ENCODE measurements at regions not wholly inside any gene's neighbourhood (a gene's known extent, or its start where the extent isn't known, plus 50 kb on each side); places are given as distances from the start of the nearest gene placed in this dataset.
A peak's percentile ranks its signal among the peaks of the same experiment; 100 is the strongest.

- POLR2A ChIA-PET = no interaction called here
- H3K4me3 ChIP-seq (ENCODE audit: control extremely low read depth in 1 of 5, extremely low read depth in 1 of 5, insufficient read depth in 1 of 5, low read depth in 2 of 5, low read length in 4 of 5) = no peak overlapping the region
- intact Hi-C loops (cut with micrococcal nuclease) = no loop called here
- H3K9ac ChIP-seq (ENCODE audit: low read length) = peak overlapping the region; percentile 1
- H3K9me3 ChIP-seq (ENCODE audit: control extremely low read depth in 1 of 3, control insufficient read depth in 2 of 3, insufficient read depth in 1 of 3, low read length in 2 of 3) = peaks cover 0 to 1% (median 0%) of the 10 kb centered on the region in 3 donors
- no peak for TF ChIP-seq EZH2 (IDR thresholded peaks at IDR 0.05; ENCODE audit: borderline replicate concordance, insufficient read depth, low read depth, low read length, poor library complexity, severe bottlenecking)
- TF ChIP-seq, protein P1, sequence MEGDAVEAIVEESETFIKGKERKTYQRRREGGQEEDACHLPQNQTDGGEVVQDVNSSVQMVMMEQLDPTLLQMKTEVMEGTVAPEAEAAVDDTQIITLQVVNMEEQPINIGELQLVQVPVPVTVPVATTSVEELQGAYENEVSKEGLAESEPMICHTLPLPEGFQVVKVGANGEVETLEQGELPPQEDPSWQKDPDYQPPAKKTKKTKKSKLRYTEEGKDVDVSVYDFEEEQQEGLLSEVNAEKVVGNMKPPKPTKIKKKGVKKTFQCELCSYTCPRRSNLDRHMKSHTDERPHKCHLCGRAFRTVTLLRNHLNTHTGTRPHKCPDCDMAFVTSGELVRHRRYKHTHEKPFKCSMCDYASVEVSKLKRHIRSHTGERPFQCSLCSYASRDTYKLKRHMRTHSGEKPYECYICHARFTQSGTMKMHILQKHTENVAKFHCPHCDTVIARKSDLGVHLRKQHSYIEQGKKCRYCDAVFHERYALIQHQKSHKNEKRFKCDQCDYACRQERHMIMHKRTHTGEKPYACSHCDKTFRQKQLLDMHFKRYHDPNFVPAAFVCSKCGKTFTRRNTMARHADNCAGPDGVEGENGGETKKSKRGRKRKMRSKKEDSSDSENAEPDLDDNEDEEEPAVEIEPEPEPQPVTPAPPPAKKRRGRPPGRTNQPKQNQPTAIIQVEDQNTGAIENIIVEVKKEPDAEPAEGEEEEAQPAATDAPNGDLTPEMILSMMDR (IDR thresholded peaks at IDR 0.05) = no peak
- no peaks in the 10 kb centered on the region for H3K27me3 ChIP-seq (replicated peaks in 1 of 4; ENCODE audit: control extremely low read depth in 1 of 4, control insufficient read depth in 3 of 4, insufficient read depth in 4 of 4, low read length in 3 of 4)
- H3K4me1 Mint-ChIP-seq = peaks cover 7% of the 10 kb centered on the region
- no peak overlapping the region for H3K27ac Mint-ChIP-seq
- WGBS (ENCODE audit: insufficient coverage) = no CpG with 5 or more reads among the region's 2 CpGs
- H3K27me3 Mint-ChIP-seq = no peaks in the 10 kb centered on the region
- peak overlapping the region; percentile 68 for H2AFZ ChIP-seq (ENCODE audit: insufficient read depth, low read depth, low read length, poor library complexity, severe bottlenecking)
- no peak overlapping the region for H3K4me3 Mint-ChIP-seq
- DNase-seq (no peak), ATAC-seq (ENCODE audit: low read depth) (no peak)
- no peaks in the 10 kb centered on the region for H4K20me1 ChIP-seq (ENCODE audit: control insufficient read depth, insufficient read depth, low read length, poor library complexity, severe bottlenecking)
- H3K79me2 ChIP-seq (ENCODE audit: control insufficient read depth, insufficient read depth, low read length) = no peaks in the 10 kb centered on the region
- H3K4me1 ChIP-seq (ENCODE audit: control insufficient read depth in 2 of 2, insufficient read depth in 2 of 2, low read length in 2 of 2) = peaks cover 2 to 5% of the 10 kb centered on the region in 2 donors
- H3K4me2 ChIP-seq (replicated peaks; ENCODE audit: low read depth, low read length, poor library complexity, severe bottlenecking) = peak overlapping the region; percentile 36
- H3K9me3 Mint-ChIP-seq (ENCODE audit: insufficient read depth) = no peaks in the 10 kb centered on the region
- no peak overlapping the region for H3K27ac ChIP-seq (ENCODE audit: low read length in 2 of 2)
- H3K36me3 ChIP-seq (replicated peaks in 1 of 2; ENCODE audit: control extremely low read depth in 1 of 2, control insufficient read depth in 1 of 2, extremely low read depth in 1 of 2, insufficient read depth in 2 of 2, low read length in 1 of 2) = no peaks in the 10 kb centered on the region
- CTCF ChIA-PET = no interaction called here
These were observed 402.6 kb upstream of the ZEB2 start for GRCh38 chr2:144922519-144922918.

GRCh38 chr2:144920755-144921530, 401.0 kb upstream of the ZEB2 start:
- no peaks in the 10 kb centered on the region for H3K79me2 ChIP-seq (ENCODE audit: control insufficient read depth, insufficient read depth, low read length)
- ATAC-seq (ENCODE audit: low read depth) (no peak), DNase-seq (no peak)
- no peaks in the 10 kb centered on the region for H3K36me3 ChIP-seq (replicated peaks in 1 of 2; ENCODE audit: control extremely low read depth in 1 of 2, control insufficient read depth in 1 of 2, extremely low read depth in 1 of 2, insufficient read depth in 2 of 2, low read length in 1 of 2)
- peaks cover 2 to 5% of the 10 kb centered on the region in 2 donors for H3K4me1 ChIP-seq (ENCODE audit: control insufficient read depth in 2 of 2, insufficient read depth in 2 of 2, low read length in 2 of 2)
- no peak overlapping the region for H3K9ac ChIP-seq (ENCODE audit: low read length)
- H3K9me3 ChIP-seq (ENCODE audit: control extremely low read depth in 1 of 3, control insufficient read depth in 2 of 3, insufficient read depth in 1 of 3, low read length in 2 of 3) = no peaks in the 10 kb centered on the region
- Mint-ChIP-seq H3K4me3 (no peak overlapping the region), H3K4me1 (peaks cover 7% of the 10 kb centered on the region), H3K9me3 (ENCODE audit: insufficient read depth) (no peaks in the 10 kb centered on the region), H3K27me3 (no peaks in the 10 kb centered on the region), H3K27ac (no peak overlapping the region)
- 100% methylated on average over 1 of the region's 3 CpGs for WGBS (ENCODE audit: insufficient coverage)
- no peak overlapping the region for H3K27ac ChIP-seq (ENCODE audit: low read length in 2 of 2)
- no peak overlapping the region for H3K4me3 ChIP-seq (ENCODE audit: control extremely low read depth in 1 of 5, extremely low read depth in 1 of 5, insufficient read depth in 1 of 5, low read depth in 2 of 5, low read length in 4 of 5)
- H3K27me3 ChIP-seq (replicated peaks in 1 of 4; ENCODE audit: control extremely low read depth in 1 of 4, control insufficient read depth in 3 of 4, insufficient read depth in 4 of 4, low read length in 3 of 4) = no peaks in the 10 kb centered on the region
- no peaks in the 10 kb centered on the region for H4K20me1 ChIP-seq (ENCODE audit: control insufficient read depth, insufficient read depth, low read length, poor library complexity, severe bottlenecking)
- H3K4me2 ChIP-seq (replicated peaks; ENCODE audit: low read depth, low read length, poor library complexity, severe bottlenecking) = no peak overlapping the region
- no peak overlapping the region for H2AFZ ChIP-seq (ENCODE audit: insufficient read depth, low read depth, low read length, poor library complexity, severe bottlenecking)
- intact Hi-C loops (cut with micrococcal nuclease) = no loop called here
- TF ChIP-seq, protein P1 (IDR thresholded peaks at IDR 0.05) = no peak
- no peak for TF ChIP-seq EZH2 (IDR thresholded peaks at IDR 0.05; ENCODE audit: borderline replicate concordance, insufficient read depth, low read depth, low read length, poor library complexity, severe bottlenecking)
- ChIA-PET POLR2A (no interaction called here), CTCF (no interaction called here)
